Skin epidermis (tissue), 12 donors: ENCODE measurements at regions not wholly inside any gene's neighbourhood (a gene's known extent, or its start where the extent isn't known, plus 50 kb on each side); places are given as distances from the start of the nearest gene placed in this dataset.
"Not testable (repeated sequence)": the region's sequence is repeated elsewhere in the genome, so short reads cannot be mapped to it uniquely, and the experiment has no call there.

Experiments used
- H3K27ac ChIP-seq, 21 experiments: fragments of 200-600 bp; sonication (generic) in 11 of 21; one replicate each; pipeline ENCODE4 v1.5.0; 2020; ENCODE audit warnings: mild to moderate bottlenecking in 3 of 21, inconsistent platforms in 2 of 21, moderate library complexity in 2 of 21
- H3K4me3 ChIP-seq, 7 experiments: fragments of 200-600 bp; sonication (generic) in 2 of 7; one replicate each; pipeline ENCODE4 v1.5.0; 2020; ENCODE audit warnings: inconsistent platforms in 2 of 7, mild to moderate bottlenecking in 2 of 7, moderate library complexity in 1 of 7

DNA sequence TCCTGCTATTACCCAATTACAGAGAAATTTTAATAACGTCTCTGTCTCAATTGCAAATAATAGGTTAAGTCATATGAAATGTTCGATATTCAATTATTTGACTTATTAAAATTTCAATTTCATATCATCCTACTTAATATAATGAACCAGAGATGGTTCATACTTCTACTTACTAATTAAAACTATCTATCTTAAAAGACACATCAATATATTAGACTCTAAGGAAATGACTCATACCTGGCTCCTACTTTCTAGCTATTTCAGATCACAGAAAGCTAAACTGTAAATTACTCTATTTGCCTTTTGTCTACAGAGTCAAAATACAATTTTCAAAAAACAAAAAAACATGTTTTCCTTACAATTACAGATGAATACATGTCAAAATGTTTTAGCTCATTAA, 99.6 kb downstream of the CAPZA3 start:
- no peak overlapping the region for H3K27ac ChIP-seq
- no peak overlapping the region for H3K4me3 ChIP-seq

DNA sequence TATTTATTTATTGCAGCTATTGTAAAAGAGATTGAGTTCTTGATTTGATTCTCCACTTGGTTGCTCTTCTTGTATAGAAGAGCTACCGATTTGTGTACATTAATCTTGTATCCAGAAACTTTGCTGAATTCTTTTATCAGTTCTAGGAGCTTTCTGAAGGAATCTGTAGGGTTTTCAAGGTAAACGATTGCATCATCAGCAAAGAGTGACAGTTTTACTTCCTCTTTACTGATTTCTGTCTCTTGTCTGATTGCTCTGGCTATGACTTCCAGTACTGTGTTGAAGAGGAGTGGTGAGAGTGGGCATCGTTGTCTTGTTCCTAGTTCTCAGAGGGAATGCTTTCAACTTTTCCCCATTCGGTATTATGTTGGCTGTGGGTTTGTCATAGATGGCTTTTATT, 103.1 kb downstream of the CAPZA3 start:
- not testable (repeated sequence) for H3K4me3 ChIP-seq, H3K27ac ChIP-seq

DNA sequence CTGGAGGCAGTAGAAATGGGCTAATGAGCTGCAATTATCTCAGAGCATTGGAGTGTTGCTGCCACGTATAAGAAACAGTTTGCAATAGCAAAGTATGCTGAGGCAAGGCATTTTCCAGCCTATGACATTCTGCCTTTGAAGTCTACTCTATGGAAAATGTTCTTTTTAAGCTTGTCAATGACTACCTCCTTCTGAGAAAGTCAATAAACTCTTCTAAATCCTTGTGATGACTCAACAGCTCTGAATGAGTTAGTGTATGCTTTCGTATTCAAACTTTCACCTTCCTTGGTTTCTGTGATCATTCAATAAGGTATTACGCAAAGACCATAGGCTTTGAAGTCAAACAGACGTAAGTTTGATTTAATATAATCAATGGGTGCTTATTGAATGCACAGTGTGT, 111.2 kb downstream of the CAPZA3 start:
- Histone ChIP-seq H3K27ac (no peak overlapping the region), H3K4me3 (no peak overlapping the region)

DNA sequence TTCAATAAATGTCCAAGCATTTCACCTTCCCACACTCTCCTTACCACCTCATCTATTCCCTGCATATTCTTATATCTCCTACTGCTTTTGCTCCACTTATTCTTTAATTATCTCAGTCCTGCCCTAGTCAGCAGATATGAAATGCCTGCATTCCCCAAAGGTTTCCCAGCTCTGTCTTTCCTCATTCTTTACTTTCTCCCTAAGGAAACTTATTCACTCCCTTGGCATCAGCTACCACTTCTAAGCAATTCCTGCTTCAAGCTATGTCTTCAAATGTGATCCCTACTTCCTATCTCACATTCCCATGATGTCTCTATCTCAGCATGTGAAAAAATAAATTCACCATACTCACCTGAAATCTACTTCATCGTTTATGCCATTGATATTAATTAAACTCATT, 111.8 kb downstream of the CAPZA3 start:
- Histone ChIP-seq H3K27ac (no peak overlapping the region), H3K4me3 (no peak overlapping the region)

DNA sequence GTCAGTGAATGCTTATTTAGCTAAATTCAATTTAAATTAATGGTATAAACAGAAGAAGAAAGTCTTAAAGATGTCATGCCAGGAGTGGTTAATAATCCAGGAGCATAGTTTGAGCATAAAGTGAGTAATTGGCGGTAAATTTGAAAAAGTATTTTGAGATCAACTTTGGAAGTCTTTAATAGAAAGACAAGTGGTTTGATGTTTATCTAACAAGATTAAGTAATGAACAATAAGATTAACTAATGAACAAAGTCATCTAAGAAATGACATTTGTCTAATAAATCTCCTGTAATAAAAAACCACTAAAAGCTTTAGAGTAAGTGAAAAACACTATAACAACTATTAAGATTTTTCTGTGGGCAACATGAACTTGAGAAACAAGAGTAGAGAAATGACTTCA, 112.8 kb downstream of the CAPZA3 start:
- H3K4me3 ChIP-seq, result no peak overlapping the region
- no peak overlapping the region for H3K27ac ChIP-seq

DNA sequence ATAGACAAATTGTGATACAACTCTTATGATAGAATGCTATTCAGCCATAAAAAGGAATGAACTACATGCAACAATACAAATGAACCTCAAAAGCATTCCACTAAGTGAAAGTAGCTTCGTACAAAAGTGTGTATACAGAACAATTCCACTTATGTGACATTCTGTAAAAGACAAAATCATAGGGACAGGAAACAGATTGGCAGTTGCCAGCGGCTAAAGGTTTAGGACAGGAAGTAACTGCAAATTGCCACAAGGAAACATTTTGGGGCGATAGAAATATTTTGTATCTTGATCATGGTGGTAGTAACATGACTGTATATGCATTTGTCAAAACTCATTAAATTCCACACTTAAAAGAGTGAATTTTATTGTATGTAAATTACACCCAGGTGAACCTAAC, 113.4 kb downstream of the CAPZA3 start:
- H3K4me3 ChIP-seq, result no peak overlapping the region
- H3K27ac ChIP-seq, result no peak overlapping the region

DNA sequence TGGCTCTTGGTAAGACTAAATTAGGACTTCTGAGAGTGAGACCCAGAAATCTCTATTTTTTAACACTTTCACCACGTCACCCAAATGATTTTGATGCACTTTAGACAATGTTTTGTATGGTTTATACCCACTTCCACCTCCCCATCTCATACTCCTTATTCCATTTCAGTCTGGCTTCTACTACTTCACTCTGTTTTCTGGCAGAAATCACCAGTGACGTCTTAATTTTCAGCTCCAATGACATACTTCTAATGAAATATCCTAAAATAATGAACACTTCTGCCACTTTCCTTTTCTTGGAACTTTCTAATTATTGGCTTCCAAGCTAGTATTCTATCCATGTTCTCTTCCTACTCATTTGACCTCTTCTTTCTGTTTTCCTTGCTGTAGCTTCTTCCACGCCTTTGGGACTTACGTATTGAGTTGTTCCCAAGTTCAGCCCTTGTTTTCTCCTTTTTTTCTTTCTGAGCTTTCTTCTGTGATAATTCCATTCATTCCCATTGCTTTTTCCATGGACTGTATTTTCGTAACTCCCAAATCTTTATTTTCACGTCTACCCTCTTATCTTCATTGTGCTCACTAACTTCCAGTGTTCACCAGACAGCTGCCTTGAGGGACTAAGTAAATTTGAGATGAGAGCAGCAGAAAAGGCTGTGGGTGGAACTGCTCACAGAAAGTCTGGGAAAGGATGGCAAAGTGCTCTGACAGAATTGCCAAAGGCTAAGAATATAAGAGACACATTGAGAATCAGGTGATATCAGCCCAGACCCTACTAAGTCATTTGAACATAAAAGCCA, 115.8 kb downstream of the CAPZA3 start:
- Histone ChIP-seq H3K4me3 (no peak overlapping the region), H3K27ac (no peak overlapping the region)

DNA sequence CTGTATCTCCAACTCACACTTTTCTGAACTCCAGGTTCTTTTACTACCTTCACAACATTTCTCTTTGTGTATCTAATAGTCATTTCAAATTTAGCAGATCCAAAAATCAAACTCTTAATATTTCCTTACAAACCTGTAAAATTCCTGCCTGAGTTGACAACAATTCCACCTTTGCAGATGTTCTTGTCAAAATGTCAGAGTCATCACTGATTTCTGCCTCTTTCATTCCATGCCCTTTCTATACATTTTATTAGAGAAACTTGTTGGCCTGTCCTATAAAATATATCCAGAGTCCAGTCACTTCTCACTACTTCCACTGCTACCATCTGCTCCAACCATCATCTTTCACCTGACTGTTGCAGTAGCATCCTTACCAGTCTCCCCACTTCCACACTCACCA, 119.7 kb downstream of the CAPZA3 start:
- H3K4me3 ChIP-seq, result no peak overlapping the region
- H3K27ac ChIP-seq, result no peak overlapping the region

DNA sequence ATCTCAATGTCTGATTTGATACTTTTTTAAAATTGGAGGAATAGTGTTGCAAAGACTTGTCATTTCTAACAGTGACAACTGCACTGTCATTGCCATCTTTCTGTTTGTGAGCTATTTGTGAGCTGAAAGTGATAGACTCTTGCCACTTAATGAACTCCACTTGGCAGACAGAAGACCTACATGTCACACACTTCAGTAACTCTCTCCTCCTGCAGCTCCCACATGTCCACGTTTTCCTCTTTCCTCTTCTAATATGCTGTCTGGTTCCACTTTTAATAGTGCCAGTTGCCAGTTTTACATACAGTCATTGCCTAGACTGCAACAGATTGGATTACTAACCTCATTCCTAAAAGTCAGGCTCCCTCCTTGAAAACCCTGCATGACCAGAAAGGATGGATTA, 121.5 kb downstream of the CAPZA3 start:
- Histone ChIP-seq H3K4me3 (no peak overlapping the region), H3K27ac (no peak overlapping the region)

DNA sequence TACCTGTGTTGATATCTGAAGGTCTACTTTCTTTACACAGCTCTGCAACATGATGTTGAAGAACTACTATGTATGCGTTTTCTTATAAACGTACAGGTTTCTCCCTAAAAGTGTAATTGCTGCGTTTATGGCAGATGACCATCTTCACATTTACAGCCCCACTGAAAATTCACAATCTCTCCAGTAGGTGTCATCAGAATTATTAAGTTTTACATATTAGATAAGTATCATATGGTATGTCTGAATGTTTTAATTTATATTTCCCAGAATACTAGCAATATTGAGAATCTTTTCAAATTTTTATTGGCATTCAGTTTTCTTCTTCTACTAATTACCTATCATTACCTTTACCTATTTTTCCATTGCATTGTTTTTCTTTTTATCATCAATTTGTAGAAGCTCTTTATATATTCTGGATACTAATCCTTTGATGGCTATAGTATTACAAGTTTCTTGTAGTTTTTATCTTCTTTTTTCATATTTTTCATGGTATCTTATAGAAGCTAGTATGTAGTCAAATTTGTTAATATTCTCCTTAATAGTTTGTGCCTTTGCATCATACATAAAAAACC, 123.5 kb downstream of the CAPZA3 start:
- no peak overlapping the region for H3K4me3 ChIP-seq
- H3K27ac ChIP-seq, result no peak overlapping the region

DNA sequence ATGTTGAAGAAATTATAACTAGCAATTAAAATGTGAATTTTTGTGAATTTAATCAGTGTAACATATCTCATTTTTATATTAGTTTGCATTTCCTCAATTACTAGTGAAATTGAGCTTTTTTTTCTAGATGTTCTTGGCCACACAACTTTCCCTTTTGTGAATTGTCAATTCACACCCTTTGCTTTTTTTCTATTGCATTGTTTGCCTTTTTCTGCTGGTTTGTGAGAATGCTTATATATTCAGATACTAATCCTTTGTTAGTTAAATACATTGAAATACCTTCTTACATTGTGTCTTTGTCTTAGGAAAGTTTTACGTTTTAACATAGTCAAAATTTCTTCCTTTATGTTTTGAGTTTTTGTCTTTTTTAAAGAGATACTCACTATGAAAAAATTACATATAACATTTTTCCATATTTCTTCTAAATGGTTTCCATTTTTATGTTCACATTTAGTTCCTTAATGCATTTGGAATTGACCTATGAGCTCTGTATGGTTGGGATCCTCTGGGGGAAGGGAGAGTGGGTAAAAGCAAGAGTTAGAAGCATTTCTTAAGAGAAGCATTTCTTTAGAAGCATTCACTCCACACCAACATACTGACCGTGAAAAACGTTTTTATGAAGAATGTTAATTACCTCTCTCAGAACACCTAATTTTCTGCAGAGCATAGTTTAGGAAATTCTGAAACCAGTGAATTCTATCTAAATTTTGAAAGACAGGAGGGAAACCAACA, 126.0 kb downstream of the CAPZA3 start:
- H3K27ac ChIP-seq, result no peak overlapping the region
- no peak overlapping the region for H3K4me3 ChIP-seq

DNA sequence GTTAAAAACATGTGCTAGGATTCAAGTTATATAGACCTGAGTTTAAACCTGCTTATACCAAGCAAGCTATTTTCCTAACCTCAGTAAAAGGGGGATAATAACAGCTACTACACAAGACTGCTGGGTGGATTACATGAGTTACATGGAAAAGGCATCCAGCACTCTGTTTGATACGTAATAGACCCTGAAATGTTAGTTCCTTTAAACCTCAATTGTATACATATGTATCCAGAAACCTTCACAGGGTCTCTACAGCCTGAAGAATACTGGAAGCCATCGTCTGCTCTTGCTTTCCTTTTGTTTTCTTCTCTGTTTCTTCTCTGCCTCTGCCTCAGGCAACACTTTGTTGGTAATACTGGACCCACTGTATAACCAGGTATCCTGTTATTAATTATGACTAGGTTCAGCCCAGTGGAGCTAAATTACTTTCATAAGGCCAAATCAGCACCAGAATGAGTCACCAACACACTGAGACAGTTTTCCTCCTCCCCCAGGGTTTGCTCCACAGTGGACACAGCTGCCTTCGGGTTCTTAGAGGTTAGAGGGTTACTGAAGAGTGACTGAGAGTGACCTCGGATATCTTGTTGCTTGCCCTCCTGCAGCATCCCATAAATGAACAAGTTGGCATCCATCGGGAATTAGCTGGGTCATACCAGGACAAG, 127.1 kb downstream of the CAPZA3 start:
- peak overlapping the region in 2 of 21 experiments; percentile 16 to 63 for H3K27ac ChIP-seq
- H3K4me3 ChIP-seq, result no peak overlapping the region

DNA sequence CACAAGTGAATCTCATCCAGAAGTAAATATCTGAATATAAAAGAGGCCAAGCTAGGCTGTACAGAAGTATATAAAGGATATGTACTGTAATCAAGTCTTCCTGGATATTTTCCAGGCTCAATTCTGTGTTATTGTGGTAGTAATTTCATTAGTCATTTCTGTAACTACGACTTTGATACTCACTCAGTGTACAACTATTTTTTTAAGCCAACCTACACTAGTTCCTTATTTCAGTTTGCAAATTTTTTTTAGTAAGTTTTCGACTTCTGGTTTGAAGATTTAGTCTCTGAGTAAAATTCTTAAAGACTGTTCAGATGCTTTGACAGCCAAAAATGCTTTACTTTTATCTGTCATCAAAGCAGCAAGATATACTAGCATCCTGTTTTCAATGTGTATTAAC, 130.8 kb downstream of the CAPZA3 start:
- Histone ChIP-seq H3K27ac (peak overlapping the region in 1 of 21 experiments; percentile 19), H3K4me3 (no peak overlapping the region)

DNA sequence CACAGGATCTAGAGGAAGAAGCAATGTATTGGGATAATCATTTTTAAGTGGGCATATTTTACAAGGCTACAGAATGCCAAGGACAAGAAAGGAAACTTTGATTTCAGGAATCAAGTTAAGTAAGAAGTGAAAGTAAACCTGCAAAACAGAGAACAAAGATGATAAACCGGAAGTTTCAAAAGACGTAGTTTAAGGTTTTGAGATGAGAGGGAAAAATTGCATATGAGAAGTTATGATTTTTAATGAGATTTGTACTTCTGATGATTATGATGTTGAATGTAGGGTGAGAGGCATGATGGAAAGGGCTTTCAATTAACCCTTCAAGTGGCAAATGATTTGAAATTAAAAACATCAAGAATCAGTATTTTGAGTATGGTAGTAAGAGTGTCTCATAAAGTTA, 134.9 kb downstream of the CAPZA3 start:
- Histone ChIP-seq H3K4me3 (no peak overlapping the region), H3K27ac (no peak overlapping the region)

DNA sequence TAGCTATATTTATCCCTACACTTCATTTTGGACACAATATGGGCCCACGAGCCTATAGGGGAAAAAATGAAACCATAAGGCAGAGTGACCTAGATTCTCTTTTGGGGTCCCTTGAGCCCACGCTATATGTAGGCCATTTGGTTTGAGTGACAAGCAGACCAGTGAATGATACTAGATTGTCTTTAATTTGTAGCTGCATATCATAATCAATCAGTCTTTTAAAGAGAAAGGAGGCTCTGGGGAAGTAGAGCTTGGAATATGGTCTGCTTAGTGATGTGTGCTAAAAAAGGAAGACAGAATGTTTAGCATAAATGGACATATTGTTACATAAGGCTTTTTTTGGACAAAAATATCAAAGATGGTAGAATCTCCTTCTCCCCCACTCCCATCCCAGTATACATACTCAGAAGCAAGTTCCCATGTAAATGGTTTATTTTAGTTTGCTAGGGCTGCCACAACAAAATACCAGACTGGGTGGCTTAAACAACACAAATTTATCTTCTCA, 140.8 kb downstream of the CAPZA3 start:
- no peak overlapping the region for H3K4me3 ChIP-seq
- H3K27ac ChIP-seq, result no peak overlapping the region

DNA sequence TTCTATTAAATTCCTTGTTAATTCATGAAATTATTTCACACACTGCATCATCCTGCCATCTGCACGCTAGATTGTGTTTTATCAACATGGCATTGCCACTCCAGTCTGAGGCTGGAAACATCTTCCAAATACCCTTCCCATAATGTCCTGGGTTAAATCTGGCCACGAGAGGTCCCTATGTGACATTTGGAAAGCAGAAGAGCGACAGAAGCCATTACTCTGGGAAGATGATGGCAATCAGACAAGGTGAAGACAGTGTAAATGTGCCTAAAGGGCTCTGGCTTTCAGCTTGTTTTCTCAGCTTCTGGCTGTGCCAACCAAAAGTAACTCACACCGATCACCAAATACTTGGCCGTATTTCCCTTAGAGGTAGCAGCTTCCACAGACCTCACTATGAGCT, 144.8 kb downstream of the CAPZA3 start:
- no peak overlapping the region for H3K4me3 ChIP-seq
- H3K27ac ChIP-seq, result no peak overlapping the region

DNA sequence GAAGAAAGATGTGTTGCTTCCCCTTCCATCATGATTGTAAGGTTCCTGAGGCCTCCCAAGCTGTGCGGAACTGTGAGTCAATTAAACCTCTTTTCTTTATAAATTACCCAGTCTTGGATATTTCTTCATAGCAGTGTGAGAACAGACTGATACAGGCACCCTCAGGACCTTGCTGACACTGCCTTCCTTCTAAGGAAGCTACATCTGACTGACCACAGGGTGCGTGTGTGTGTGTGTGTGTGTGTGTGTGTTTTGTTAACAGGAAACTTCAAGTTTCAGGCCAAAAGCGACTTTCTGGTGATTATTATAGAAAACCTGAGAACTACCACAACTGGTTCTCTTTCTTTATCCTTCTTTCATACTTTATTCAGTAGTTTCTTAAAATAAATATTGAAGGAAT, 149.0 kb downstream of the CAPZA3 start:
- Histone ChIP-seq H3K4me3 (no peak overlapping the region), H3K27ac (no peak overlapping the region)

DNA sequence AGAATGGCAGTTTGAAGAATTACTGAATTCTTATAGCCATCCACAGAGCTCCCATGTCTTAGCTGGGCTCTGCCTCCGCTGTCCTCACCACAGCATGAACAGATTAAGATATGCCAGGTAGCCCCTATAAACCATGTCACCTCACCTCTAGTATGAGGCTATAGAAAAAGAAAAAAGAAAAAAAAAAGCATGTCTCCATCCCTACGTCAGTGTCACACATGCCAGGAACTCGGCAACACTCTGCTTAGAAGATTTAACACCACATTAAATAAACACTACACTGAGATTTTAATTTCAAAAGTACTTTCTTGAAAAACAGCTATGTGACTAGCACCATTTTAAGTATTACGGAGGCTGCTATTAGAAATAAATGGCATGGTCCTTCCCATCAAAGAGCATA, 149.4 kb downstream of the CAPZA3 start:
- Histone ChIP-seq H3K4me3 (no peak overlapping the region), H3K27ac (no peak overlapping the region)

DNA sequence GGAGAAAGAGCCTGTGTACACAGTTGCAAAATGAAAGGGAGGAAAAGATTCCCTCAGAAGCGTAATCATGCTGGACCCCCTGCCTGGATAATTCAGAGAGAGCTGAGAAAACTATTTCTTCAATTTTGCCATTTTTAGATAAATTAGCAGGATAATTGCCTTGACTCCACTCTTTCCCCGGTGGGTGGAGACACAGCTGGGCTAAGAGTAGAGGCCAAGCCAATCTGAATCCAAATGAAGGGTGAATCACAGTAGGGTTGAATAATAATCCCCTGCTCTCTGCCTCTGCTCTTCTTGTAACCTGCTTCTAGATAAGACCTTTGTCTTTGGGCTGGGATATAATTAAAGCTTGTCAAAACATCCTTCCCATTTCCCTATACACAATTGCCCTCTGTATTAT, 150.1 kb downstream of the CAPZA3 start:
- no peak overlapping the region for H3K27ac ChIP-seq
- no peak overlapping the region for H3K4me3 ChIP-seq

DNA sequence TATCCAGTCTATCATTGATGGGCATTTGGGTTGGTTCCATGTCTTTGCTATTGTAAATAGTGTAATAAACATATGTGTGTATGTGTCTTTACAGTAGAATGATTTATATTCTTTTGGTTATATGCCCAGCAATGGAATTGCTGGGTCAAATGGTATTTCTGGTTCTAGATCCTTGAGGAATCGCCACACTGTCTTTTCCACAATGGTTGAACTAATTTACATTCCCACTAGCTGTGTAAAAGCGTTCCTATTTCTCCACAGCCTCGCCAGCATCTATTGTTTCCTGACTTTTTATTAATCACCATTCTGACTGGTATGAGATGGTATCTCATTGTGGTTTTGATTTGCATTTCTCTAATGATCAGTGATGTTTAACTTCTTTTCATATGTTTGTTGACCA, 152.7 kb downstream of the CAPZA3 start:
- H3K4me3 ChIP-seq, H3K27ac ChIP-seq: not testable (repeated sequence)

DNA sequence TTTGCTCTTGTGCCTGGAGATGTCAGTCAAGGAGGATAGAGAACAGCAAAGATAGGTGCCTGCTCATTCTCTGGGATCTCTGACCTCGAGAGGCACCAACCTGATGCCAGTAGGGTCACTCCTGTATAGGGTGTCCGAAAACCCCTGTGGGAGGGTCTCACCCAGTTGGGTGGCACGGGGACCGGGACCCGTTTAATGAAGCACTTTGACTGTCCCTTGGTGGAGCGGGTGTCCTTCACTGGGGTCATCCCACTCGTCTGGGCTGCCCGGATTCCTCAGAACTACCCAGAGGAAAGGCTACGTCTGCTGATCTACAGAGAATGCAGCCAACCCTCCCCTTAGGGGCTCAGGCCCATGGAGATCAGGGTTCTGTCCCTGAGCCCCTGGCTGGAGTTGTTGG, 157.6 kb downstream of the CAPZA3 start:
- Histone ChIP-seq H3K27ac (no peak overlapping the region), H3K4me3 (no peak overlapping the region)
